TTC549 (cell line): ENCODE measurements at regions not wholly inside any gene's neighbourhood (a gene's known extent, or its start where the extent isn't known, plus 50 kb on each side); places are given as distances from the start of the nearest gene placed in this dataset.

Experiments used
- FAIRE-seq: peaks from 2 replicates; lab custom pipeline; 2012; peaks lifted over from hg19 to GRCh38; lab: Jason Lieb, UNC

GRCh38 chr15:93865586-93865985 lies 365.8 kb upstream of the MCTP2 start:
- FAIRE-seq: no peak

DNA sequence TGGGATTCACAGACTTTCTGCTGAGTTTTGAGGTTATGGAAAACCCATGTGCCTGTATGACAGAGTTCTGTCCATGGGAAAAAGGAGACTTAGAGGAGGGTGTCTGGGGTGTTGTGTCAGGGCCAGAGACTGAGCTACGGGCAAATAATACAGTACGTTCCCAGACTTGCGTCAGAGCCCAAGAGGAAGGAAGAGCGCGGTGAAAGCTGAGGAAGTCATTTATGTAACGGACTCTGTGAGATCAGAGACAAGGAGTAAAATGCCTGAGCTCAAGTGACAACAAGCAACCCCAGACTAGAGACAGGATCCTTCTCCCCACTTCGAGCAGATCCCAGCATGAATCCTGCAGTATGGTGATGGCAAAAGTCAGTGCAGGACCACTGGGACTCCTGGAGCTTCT lies 368.6 kb upstream of the MCTP2 start:
- no peak for FAIRE-seq

- FAIRE-seq: no peak
Observed at GRCh38 chr15:93861956-93862741, 369.2 kb upstream of the MCTP2 start.

DNA sequence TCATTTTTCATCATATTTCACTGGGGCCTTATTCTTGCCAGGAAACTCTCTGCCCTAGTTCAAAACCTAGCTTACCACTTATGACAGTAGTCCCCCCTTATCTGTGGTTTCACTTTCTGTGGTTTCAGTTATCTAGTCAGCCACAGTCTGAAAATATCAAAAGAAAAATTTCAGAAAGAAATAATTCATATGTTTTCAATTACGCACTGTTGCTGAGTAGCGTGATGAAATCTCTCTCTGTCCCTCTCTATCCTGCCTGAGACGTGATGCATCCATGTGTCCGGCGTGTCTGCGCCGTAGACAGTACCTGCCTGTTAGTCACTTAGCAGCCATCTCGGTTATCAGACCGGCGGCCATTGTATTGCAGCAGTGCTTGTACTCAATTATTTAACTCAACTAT lies 369.9 kb upstream of the MCTP2 start:
- no peak for FAIRE-seq

- FAIRE-seq: no peak
Observed at GRCh38 chr15:93860701-93861100, 370.7 kb upstream of the MCTP2 start.

- no peak for FAIRE-seq
Observed at GRCh38 chr15:93859176-93859575, 372.2 kb upstream of the MCTP2 start.

DNA sequence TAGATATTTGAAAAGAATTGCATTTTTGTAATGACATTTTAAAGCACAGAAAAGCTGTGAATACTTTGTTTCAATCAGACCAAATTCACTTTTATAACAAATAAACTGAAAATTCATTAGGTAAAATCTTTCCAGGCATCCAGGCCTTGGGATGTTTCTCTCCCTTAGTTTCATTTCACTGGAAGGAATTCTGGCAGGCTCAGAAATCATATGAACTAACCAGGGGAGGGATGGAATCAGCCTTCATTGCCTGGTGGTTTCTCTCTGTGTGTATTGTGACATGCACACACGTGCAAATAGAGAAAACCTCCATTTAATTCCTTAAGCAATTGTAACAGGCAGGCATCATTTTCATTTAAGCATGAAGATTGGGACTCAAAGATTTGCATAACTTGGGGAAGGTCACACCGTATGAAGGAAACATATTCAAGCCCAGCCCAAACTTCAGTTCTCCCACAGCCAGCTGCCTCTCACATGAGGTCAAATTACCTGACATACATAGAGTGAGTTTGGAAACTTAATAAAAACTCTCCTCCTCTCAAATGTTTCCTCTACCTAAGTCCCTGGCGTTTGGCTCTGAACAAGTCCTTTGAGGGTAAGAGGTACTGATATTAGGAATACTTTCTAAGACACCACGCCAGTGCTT lies 376.1 kb upstream of the MCTP2 start:
- no peak for FAIRE-seq

DNA sequence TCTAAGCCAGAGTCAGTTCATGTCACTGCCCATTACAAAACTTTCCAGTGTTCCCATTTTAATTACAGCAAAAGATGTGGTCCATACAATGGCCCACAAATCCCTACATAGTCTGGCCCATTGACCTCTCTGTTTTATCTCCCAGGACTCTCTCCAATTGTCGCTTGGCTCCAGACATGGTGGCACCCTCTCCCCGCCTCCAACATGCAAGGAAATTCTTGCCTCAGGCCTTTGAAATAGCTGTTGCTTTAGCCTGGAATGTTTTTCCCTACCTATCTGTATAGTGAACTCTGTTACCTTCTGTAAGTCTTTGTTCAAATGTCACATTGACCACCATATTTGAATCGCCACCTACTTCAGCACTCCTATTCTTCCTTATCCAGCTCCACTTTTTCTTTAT lies 377.3 kb upstream of the MCTP2 start:
- FAIRE-seq: no peak

DNA sequence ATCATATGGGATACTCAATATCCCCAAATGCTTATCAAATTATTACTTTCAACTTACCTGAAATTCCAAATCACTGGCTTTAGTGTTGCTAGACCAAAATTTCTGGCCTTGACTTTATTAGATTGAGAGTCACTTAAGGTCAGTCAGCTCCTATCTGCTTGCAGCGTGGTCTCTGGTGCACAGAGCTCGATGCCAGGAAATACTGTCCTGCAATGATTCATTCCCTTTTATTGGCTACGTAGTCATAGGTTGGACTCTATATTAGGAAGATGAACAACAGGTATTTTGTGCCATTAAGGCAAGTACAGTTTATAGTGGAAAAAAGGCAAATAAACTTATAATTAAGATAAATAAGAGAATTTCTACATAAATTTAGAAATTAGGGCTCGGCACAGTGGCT lies 378.6 kb upstream of the MCTP2 start:
- FAIRE-seq: no peak

- FAIRE-seq: no peak
Observed at GRCh38 chr15:93848490-93848889, 382.9 kb upstream of the MCTP2 start.

DNA sequence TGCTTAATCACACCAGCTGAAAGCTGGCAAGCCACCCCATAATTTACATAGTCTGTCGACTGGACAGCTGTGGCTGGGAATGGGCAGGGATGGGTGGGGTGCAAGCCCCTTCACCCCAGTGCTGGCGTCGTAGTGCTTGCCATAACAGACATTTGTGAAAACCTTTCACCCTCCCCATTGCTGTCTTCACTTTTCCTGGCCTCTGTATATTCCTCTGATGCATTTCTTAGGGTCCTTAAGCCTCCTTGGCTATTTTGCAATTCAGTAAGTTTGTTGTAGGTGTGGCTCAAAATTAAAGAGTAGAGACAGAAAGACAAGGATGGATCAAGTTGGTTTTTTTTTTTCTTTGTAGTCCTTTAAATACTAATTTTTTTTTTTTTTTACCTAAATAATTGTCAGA lies 383.3 kb upstream of the MCTP2 start:
- FAIRE-seq: no peak

DNA sequence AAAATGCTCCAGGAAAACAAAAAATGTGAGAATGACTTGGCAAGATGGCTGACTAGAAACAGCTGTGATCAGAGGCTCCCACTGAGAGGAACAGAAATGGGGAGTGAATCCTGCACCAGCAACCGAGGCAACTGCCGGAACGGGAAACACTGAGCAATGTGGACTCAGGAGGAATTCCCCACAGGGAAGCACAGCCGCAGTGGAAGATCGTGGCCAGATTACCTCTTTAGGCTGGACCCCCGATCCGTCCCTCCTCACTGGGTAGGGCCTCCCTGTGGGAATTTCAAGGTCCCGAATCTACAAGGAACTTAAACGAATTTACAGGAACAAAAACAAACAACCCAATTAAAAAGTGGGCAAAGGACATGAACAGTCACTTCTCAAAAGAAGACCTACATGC lies 385.2 kb upstream of the MCTP2 start:
- no peak for FAIRE-seq

- no peak for FAIRE-seq
Observed at GRCh38 chr15:93837450-93837849, 393.9 kb upstream of the MCTP2 start.

GRCh38 chr15:93835344-93835743 lies 396.0 kb upstream of the MCTP2 start:
- no peak for FAIRE-seq

DNA sequence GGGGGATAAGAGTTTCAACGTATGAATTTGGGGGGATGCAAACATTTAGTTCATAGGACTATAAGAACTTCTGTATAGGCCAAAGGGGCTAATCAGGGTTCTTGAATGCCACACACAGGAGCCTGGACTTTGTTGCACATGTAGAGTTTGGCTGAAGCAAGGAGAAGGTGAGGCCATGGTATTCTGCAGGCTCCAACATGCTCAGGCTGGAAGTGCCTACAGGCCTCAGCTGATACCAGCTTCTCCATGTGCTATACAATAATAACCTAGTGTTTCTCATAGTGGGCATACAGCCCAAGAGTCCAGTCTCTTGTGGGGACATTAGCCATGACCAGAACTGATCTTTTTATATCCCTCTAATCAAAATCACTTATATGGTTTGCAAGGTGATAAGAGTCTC lies 399.7 kb upstream of the MCTP2 start:
- no peak for FAIRE-seq

DNA sequence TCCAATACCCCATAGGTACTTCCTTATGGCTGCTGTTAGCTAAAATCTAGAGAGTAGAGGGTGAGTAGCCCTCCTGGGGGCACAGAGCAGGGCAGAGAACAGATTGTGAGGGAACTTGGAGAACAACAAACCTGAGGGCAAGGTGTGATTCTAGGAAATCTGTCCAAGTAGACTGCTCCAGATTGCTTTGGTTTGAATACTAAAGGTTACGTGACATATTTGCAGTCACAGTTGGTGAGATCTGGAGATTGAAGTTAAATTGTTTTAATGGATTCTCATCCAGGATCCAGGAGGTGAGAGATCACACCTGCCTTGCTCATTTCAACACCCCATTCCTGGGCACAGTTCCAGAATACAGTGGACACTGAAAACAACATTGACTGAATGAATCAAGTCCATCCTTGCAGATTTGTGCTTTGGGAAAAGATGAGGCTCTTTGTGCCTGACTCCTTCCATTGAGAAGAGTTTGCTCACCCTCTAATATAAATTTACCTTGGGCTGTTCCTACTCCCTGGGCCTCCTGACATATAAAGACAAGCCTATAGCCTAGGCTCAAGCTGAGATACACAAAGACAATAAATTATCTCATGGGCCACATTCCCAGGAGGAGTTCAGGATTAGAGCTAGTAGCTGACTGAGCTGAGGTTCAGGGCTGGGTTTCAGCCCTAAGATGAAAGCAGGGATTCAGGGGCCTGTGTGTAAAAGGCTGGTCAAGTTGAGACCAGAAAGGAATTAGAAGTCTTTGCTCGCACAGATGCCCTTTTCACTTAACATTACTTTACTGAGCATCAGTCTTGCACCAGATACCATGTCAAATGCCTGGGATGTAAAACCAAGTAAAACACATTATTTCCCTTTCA lies 400.9 kb upstream of the MCTP2 start:
- FAIRE-seq: no peak

DNA sequence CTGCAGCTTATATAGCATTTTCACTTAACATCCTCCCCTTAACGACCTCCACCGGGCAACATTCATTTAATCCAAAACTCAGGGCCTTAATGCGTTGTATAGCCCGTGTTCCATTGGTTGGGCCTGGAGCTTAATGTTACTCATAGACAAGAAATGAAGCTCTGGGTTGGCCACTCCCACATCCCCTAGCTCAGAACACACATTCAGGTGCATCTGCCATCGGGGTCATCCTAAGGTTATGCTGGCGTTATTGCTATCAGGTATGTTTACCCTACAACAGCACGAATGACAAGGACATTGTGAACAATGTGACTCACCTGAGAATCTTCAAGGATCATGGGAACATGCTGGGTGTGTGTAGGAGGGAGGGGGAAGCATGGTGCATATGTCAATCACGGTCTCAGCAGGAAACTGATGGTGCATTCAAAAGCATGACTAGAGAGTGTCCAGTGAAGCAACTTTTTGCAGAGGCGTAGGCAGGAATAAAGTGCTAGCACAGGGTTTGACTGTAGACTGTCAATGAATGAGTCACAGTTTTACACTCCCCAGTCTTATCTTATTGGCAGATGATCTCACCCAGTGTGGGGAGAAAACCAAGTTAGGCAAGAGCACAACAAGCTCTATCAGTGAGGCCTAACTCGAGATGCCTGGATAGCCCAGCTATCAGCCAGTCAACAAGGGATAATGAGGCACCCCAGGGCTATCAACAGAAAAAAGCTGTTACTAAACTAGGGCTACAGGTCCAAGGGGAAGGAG lies 402.1 kb upstream of the MCTP2 start:
- no peak for FAIRE-seq

GRCh38 chr15:93826790-93827189 lies 404.6 kb upstream of the MCTP2 start:
- no peak for FAIRE-seq

DNA sequence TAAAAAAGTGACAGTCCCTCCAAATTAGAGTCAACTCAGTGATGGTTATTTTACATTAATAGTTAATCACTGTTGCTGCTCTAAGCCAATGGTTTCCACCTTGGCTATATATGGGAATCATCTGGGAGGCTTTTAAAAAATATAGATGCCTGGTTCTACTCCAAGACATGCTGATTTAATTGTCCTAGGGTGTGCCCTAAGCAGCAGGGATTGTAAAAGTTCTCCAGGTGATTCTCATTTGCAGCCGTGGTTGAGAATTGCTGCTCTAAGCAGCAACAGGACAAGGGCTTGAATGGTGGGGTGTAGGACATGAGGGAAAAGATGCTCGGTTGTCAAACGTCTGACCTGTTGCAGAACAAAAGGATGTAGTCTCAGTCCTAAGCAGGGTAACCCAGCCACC lies 405.1 kb upstream of the MCTP2 start:
- no peak for FAIRE-seq

GRCh38 chr15:93825682-93826081 lies 405.7 kb upstream of the MCTP2 start:
- no peak for FAIRE-seq

DNA sequence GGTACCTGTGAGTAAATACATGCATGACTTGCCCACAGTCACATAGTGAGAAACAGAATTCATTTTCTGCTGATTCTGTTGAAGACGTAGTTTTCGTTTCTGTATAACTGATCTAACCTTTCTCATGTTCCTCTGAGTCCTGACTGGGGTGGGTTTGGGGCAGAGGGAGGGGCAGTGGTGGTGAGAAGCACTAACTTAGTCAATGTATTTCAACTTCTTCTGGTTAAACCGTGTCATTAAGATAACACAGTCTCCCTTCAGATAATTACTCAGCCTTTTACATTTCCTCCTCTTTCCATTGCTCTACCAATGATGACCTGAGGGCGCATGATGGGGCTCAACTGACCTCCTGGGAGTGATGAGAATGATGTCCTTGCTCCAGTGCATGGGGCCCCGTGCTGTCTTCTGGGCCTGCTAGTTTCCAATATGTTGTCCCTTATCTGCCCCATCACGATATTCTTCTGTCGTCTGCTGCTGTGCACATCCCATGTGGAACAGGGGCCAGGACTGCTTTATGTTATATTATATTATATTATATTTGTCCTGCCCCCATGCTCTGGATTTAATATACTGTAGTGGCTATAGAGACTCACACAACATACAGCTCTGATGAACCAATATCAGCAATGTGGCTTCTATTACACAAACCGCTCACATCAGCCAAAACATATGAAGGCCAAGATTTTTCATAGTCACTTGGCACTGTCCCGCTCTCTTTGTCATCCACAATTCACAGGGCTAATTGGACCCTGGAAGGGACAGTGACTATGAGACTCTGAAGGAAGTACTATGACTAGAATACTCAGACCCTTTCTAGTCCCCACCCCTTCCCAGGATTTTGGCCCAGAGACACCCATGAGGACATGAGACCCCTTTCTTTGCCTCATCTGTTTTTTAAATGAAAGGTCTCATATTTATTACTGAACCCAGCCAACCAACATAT lies 407.1 kb upstream of the MCTP2 start:
- FAIRE-seq: no peak
